Stomach (tissue), 4 donors: ENCODE measurements at regions not wholly inside any gene's neighbourhood (a gene's known extent, or its start where the extent isn't known, plus 50 kb on each side); places are given as distances from the start of the nearest gene placed in this dataset.

Experiments
- CTCF ChIP-seq, 7 experiments: fragments of 450-650 bp in 4 of 7; fragments of 200-600 bp in 3 of 7; sonication (generic) in 3 of 7; IDR thresholded peaks; one replicate each; pipeline ENCODE4 v1.5.1; 2016 to 2019; ENCODE audit warnings: antibody characterized with exemption in 7 of 7, control low read depth in 2 of 7, mild to moderate bottlenecking in 1 of 7
- EP300 ChIP-seq: sonication (generic); formaldehyde crosslinking; IDR thresholded peaks from one replicate; pipeline ENCODE4 v1.6.1; 2017; ENCODE audit warnings: antibody characterized with exemption
- POLR2A ChIP-seq, 4 donors: fragments of 450-650 bp; IDR thresholded peaks; one replicate each; pipeline ENCODE4 v1.6.1; 2016; ENCODE audit warnings: antibody characterized with exemption in 4 of 4, control low read depth in 2 of 4, mild to moderate bottlenecking in 1 of 4, moderate library complexity in 1 of 4

- TF ChIP-seq CTCF (IDR thresholded peaks at IDR 0.05) (no peak), POLR2A (IDR thresholded peaks at IDR 0.05) (no peak), EP300 (no peak)
Measured at GRCh38 chr1:68918563-68918962, 421.7 kb upstream of the DEPDC1 start.
